ENCODE measurements at regions not wholly inside any gene's neighbourhood (a gene's known extent, or its start where the extent isn't known, plus 50 kb on each side); places are given as distances from the start of the nearest gene placed in this dataset.

- peaks cover 10% of the 10 kb centered on the region for H3K9me3 Mint-ChIP-seq
- H3K4me3 Mint-ChIP-seq (ENCODE audit: low read depth) = no peak overlapping the region
- DNase-seq (ENCODE audit: low spot score) = no peak
- H3K36me3 Mint-ChIP-seq (ENCODE audit: low read depth) = no peaks in the 10 kb centered on the region
- H3K27ac Mint-ChIP-seq = no peak overlapping the region
- intact Hi-C loops (cut with micrococcal nuclease) = no loop called here
- H3K4me1 Mint-ChIP-seq (ENCODE audit: low read depth) = no peaks in the 10 kb centered on the region
- no peaks in the 10 kb centered on the region for H3K27me3 Mint-ChIP-seq (ENCODE audit: low read depth)
Observed at GRCh38 chr12:115166698-115167315, 482.8 kb upstream of the TBX3 start.

- no peak overlapping the region for H3K27ac Mint-ChIP-seq
- H3K27me3 Mint-ChIP-seq (ENCODE audit: low read depth) = no peaks in the 10 kb centered on the region
- peaks cover 6% of the 10 kb centered on the region for H3K9me3 Mint-ChIP-seq
- H3K4me1 Mint-ChIP-seq (ENCODE audit: low read depth) = no peaks in the 10 kb centered on the region
- intact Hi-C loops (cut with micrococcal nuclease) = no loop called here
- H3K36me3 Mint-ChIP-seq (ENCODE audit: low read depth) = no peaks in the 10 kb centered on the region
- H3K4me3 Mint-ChIP-seq (ENCODE audit: low read depth) = no peak overlapping the region
- no peak for DNase-seq (ENCODE audit: low spot score)
Observed at GRCh38 chr12:115163710-115164109, 479.7 kb upstream of the TBX3 start.

- Mint-ChIP-seq H3K27ac (no peak overlapping the region), H3K4me1 (ENCODE audit: low read depth) (no peaks in the 10 kb centered on the region), H3K27me3 (ENCODE audit: low read depth) (no peaks in the 10 kb centered on the region), H3K9me3 (no peaks in the 10 kb centered on the region), H3K4me3 (ENCODE audit: low read depth) (no peak overlapping the region), H3K36me3 (ENCODE audit: low read depth) (no peaks in the 10 kb centered on the region)
- no peak for DNase-seq (ENCODE audit: low spot score)
- intact Hi-C loops (cut with micrococcal nuclease) = no loop called here
Observed at GRCh38 chr12:115160271-115161128, 476.5 kb upstream of the TBX3 start.

GRCh38 chr12:115158816-115159215 is 474.8 kb upstream of the TBX3 start:
- no peak overlapping the region for H3K4me3 Mint-ChIP-seq (ENCODE audit: low read depth)
- H3K27me3 Mint-ChIP-seq (ENCODE audit: low read depth) = no peaks in the 10 kb centered on the region
- H3K27ac Mint-ChIP-seq = no peak overlapping the region
- H3K9me3 Mint-ChIP-seq = no peaks in the 10 kb centered on the region
- no peaks in the 10 kb centered on the region for H3K36me3 Mint-ChIP-seq (ENCODE audit: low read depth)
- no peak for DNase-seq (ENCODE audit: low spot score)
- no peaks in the 10 kb centered on the region for H3K4me1 Mint-ChIP-seq (ENCODE audit: low read depth)
- intact Hi-C loops (cut with micrococcal nuclease) = no loop called here

GRCh38 chr12:115155665-115156645 is 472.0 kb upstream of the TBX3 start:
- Mint-ChIP-seq H3K4me1 (ENCODE audit: low read depth) (no peaks in the 10 kb centered on the region), H3K27me3 (ENCODE audit: low read depth) (no peaks in the 10 kb centered on the region), H3K27ac (no peak overlapping the region), H3K36me3 (ENCODE audit: low read depth) (no peaks in the 10 kb centered on the region), H3K4me3 (ENCODE audit: low read depth) (no peak overlapping the region), H3K9me3 (no peaks in the 10 kb centered on the region)
- intact Hi-C loops (cut with micrococcal nuclease) = no loop called here
- no peak for DNase-seq (ENCODE audit: low spot score)

GRCh38 chr12:115149685-115150378 is 465.9 kb upstream of the TBX3 start:
- Mint-ChIP-seq H3K27ac (no peak overlapping the region), H3K27me3 (ENCODE audit: low read depth) (no peaks in the 10 kb centered on the region)

GRCh38 chr12:115149279-115149678 is 465.3 kb upstream of the TBX3 start:
- Mint-ChIP-seq H3K4me1 (ENCODE audit: low read depth) (no peaks in the 10 kb centered on the region), H3K4me3 (ENCODE audit: low read depth) (no peak overlapping the region), H3K36me3 (ENCODE audit: low read depth) (no peaks in the 10 kb centered on the region), H3K9me3 (peaks cover 19% of the 10 kb centered on the region), H3K27me3 (ENCODE audit: low read depth) (no peaks in the 10 kb centered on the region), H3K27ac (no peak overlapping the region)
- DNase-seq (ENCODE audit: low spot score) = no peak
- intact Hi-C loops (cut with micrococcal nuclease) = no loop called here

More at GRCh38 chr12:115149685-115150378, 465.9 kb upstream of the TBX3 start:
- Mint-ChIP-seq H3K4me3 (ENCODE audit: low read depth) (no peak overlapping the region), H3K9me3 (peaks cover 19% of the 10 kb centered on the region), H3K4me1 (ENCODE audit: low read depth) (no peaks in the 10 kb centered on the region), H3K36me3 (ENCODE audit: low read depth) (no peaks in the 10 kb centered on the region)
- no peak for DNase-seq (ENCODE audit: low spot score)
- intact Hi-C loops (cut with micrococcal nuclease) = no loop called here

- Mint-ChIP-seq H3K4me1 (ENCODE audit: low read depth) (no peaks in the 10 kb centered on the region), H3K27ac (no peak overlapping the region), H3K36me3 (ENCODE audit: low read depth) (no peaks in the 10 kb centered on the region), H3K4me3 (ENCODE audit: low read depth) (no peak overlapping the region), H3K9me3 (peaks cover 24% of the 10 kb centered on the region), H3K27me3 (ENCODE audit: low read depth) (no peaks in the 10 kb centered on the region)
- intact Hi-C loops (cut with micrococcal nuclease) = no loop called here
- DNase-seq (ENCODE audit: low spot score) = no peak
Observed at GRCh38 chr12:115147916-115148315, 463.9 kb upstream of the TBX3 start.

- H3K4me1 Mint-ChIP-seq (ENCODE audit: low read depth) = no peaks in the 10 kb centered on the region
- no peak overlapping the region for H3K27ac Mint-ChIP-seq
- H3K4me3 Mint-ChIP-seq (ENCODE audit: low read depth) = no peak overlapping the region
- intact Hi-C loops (cut with micrococcal nuclease) = no loop called here
- H3K9me3 Mint-ChIP-seq = peaks cover 24% of the 10 kb centered on the region
- no peak for DNase-seq (ENCODE audit: low spot score)
- H3K36me3 Mint-ChIP-seq (ENCODE audit: low read depth) = no peaks in the 10 kb centered on the region
- no peaks in the 10 kb centered on the region for H3K27me3 Mint-ChIP-seq (ENCODE audit: low read depth)
Observed at GRCh38 chr12:115146453-115146852, 462.5 kb upstream of the TBX3 start.

GRCh38 chr12:115144425-115144824 is 460.4 kb upstream of the TBX3 start:
- no peak for DNase-seq (ENCODE audit: low spot score)
- no peak overlapping the region for H3K4me3 Mint-ChIP-seq (ENCODE audit: low read depth)
- peaks cover 17% of the 10 kb centered on the region for H3K9me3 Mint-ChIP-seq
- H3K4me1 Mint-ChIP-seq (ENCODE audit: low read depth) = no peaks in the 10 kb centered on the region
- no peak overlapping the region for H3K27ac Mint-ChIP-seq
- no peaks in the 10 kb centered on the region for H3K36me3 Mint-ChIP-seq (ENCODE audit: low read depth)
- intact Hi-C loops (cut with micrococcal nuclease) = no loop called here
- H3K27me3 Mint-ChIP-seq (ENCODE audit: low read depth) = no peaks in the 10 kb centered on the region

- DNase-seq (ENCODE audit: low spot score) = no peak
- Mint-ChIP-seq H3K4me3 (ENCODE audit: low read depth) (no peak overlapping the region), H3K9me3 (peaks cover 12% of the 10 kb centered on the region), H3K27ac (no peak overlapping the region), H3K27me3 (ENCODE audit: low read depth) (no peaks in the 10 kb centered on the region), H3K4me1 (ENCODE audit: low read depth) (no peaks in the 10 kb centered on the region), H3K36me3 (ENCODE audit: low read depth) (no peaks in the 10 kb centered on the region)
- intact Hi-C loops (cut with micrococcal nuclease) = no loop called here
Observed at GRCh38 chr12:115140981-115141655, 457.1 kb upstream of the TBX3 start.

All from activated T-helper 2 cell treated with anti-CD3 and anti-CD28 coated beads, Interferon-gamma antibody, Interleukin-2, Interleukin-4, amounts not matched to agents 10 μg/mL and 5 μg/mL and 100 μg/mL, durations not matched to agents 14 hours and 24 hours and 36 hours (primary cell).